GM19467 (cell line): ENCODE measurements at regions not wholly inside any gene's neighbourhood (a gene's known extent, or its start where the extent isn't known, plus 50 kb on each side); places are given as distances from the start of the nearest gene placed in this dataset.

Experiments used
- ATAC-seq: cut with Tn5 transposase; IDR thresholded peaks from one replicate; pipeline ENCODE4 v1.9.1; 2021; ENCODE audit warnings: mild to moderate bottlenecking, moderate library complexity; ENCODE audit not compliant: unreplicated experiment

GRCh38 chr7:113998934-113999333 lies 80.1 kb upstream of the PPP1R3A start:
- no peak for ATAC-seq

GRCh38 chr7:113996405-113996804 lies 77.6 kb upstream of the PPP1R3A start:
- ATAC-seq: no peak

- ATAC-seq: no peak
Measured at GRCh38 chr7:113986216-113986615, 67.4 kb upstream of the PPP1R3A start.

- ATAC-seq: no peak
Measured at GRCh38 chr7:113976508-113976907, 57.7 kb upstream of the PPP1R3A start.

DNA sequence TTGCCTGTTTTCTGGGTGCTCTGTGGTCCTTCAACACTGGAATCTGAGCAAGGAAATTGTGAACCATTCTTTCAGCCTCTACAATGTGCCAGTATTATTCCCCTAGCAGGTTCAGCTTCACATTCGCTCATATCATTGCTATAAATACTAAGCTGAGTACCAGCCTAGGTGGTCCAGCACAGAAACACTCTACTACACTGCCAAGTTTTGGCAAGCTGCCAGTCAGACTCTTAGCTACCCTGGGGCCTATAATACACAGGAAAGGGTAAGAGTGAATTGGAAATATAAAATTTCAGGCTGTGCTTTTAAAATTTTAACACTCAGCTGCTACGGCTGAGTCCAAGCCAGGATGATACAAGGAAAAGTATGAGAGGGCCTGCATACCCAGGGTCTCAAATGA lies 49.9 kb upstream of the PPP1R3A start:
- no peak for ATAC-seq
